GM12891 (cell line): ENCODE measurements at regions not wholly inside any gene's neighbourhood (a gene's known extent, or its start where the extent isn't known, plus 50 kb on each side); places are given as distances from the start of the nearest gene placed in this dataset.

ENCODE experiments used
- PAX5 ChIP-seq: IDR thresholded peaks from 2 replicates; pipeline ENCODE4 v1.6.1; 2011; ENCODE audit warnings: low read length, moderate library complexity, mild to moderate bottlenecking; ENCODE audit not compliant: insufficient read depth, severe bottlenecking
- POLR2A ChIP-seq: IDR thresholded peaks from 2 replicates; pipeline ENCODE4 v1.6.1; 2011; ENCODE audit warnings: low read depth, low read length, control low read depth
- POLR2AphosphoS5 ChIP-seq: IDR thresholded peaks from 2 replicates; pipeline ENCODE4 v1.6.1; 2011; ENCODE audit warnings: low read depth, low read length, control low read depth
- SPI1 ChIP-seq: IDR thresholded peaks from 2 replicates; pipeline ENCODE4 v1.6.1; 2011; ENCODE audit warnings: low read depth, low read length, control low read depth
- TAF1 ChIP-seq: IDR thresholded peaks from 2 replicates; pipeline ENCODE4 v1.6.1; 2011; ENCODE audit warnings: low read depth, low read length, control low read depth

- TF ChIP-seq POLR2AphosphoS5, result no peak
- no peak for TF ChIP-seq SPI1
- TF ChIP-seq POLR2A, result no peak
- TF ChIP-seq TAF1, result no peak
- TF ChIP-seq PAX5, result no peak
Measured at GRCh38 chr21:43318841-43319781, 107.8 kb downstream of the SIK1 start.
